ENCODE measurements at regions not wholly inside any gene's neighbourhood (a gene's known extent, or its start where the extent isn't known, plus 50 kb on each side); places are given as distances from the start of the nearest gene placed in this dataset.

GRCh38 chr5:44952376-44952775, 143.6 kb downstream of the MRPS30 start:
- TF ChIP-seq, protein P1, sequence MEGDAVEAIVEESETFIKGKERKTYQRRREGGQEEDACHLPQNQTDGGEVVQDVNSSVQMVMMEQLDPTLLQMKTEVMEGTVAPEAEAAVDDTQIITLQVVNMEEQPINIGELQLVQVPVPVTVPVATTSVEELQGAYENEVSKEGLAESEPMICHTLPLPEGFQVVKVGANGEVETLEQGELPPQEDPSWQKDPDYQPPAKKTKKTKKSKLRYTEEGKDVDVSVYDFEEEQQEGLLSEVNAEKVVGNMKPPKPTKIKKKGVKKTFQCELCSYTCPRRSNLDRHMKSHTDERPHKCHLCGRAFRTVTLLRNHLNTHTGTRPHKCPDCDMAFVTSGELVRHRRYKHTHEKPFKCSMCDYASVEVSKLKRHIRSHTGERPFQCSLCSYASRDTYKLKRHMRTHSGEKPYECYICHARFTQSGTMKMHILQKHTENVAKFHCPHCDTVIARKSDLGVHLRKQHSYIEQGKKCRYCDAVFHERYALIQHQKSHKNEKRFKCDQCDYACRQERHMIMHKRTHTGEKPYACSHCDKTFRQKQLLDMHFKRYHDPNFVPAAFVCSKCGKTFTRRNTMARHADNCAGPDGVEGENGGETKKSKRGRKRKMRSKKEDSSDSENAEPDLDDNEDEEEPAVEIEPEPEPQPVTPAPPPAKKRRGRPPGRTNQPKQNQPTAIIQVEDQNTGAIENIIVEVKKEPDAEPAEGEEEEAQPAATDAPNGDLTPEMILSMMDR (IDR thresholded peaks at IDR 0.05), result peak; percentile 49 to 61 (median 58)
- no peak for TF ChIP-seq POLR2A (IDR thresholded peaks at IDR 0.05)
